ENCODE measurements at regions not wholly inside any gene's neighbourhood (a gene's known extent, or its start where the extent isn't known, plus 50 kb on each side); places are given as distances from the start of the nearest gene placed in this dataset.

- TF ChIP-seq CTCF (IDR thresholded peaks at IDR 0.05; ENCODE audit: extremely low read depth in 1 of 2, insufficient read depth in 1 of 2, low read depth in 1 of 2, low read length in 2 of 2) (no peak), MAX (IDR thresholded peaks at IDR 0.05; ENCODE audit: insufficient read depth, insufficient read length) (no peak), POLR2A (IDR thresholded peaks at IDR 0.05; ENCODE audit: low read depth, low read length) (no peak), POLR2AphosphoS5 (IDR thresholded peaks at IDR 0.05; ENCODE audit: insufficient read depth, low read depth, low read length) (no peak), EZH2 (IDR thresholded peaks at IDR 0.05; ENCODE audit: borderline replicate concordance, low read depth, low read length, severe bottlenecking) (no peak)
Observed at GRCh38 chr3:187827723-187828122, 82.5 kb upstream of the BCL6 start.
